ENCODE measurements at regions not wholly inside any gene's neighbourhood (a gene's known extent, or its start where the extent isn't known, plus 50 kb on each side); places are given as distances from the start of the nearest gene placed in this dataset.

DNA sequence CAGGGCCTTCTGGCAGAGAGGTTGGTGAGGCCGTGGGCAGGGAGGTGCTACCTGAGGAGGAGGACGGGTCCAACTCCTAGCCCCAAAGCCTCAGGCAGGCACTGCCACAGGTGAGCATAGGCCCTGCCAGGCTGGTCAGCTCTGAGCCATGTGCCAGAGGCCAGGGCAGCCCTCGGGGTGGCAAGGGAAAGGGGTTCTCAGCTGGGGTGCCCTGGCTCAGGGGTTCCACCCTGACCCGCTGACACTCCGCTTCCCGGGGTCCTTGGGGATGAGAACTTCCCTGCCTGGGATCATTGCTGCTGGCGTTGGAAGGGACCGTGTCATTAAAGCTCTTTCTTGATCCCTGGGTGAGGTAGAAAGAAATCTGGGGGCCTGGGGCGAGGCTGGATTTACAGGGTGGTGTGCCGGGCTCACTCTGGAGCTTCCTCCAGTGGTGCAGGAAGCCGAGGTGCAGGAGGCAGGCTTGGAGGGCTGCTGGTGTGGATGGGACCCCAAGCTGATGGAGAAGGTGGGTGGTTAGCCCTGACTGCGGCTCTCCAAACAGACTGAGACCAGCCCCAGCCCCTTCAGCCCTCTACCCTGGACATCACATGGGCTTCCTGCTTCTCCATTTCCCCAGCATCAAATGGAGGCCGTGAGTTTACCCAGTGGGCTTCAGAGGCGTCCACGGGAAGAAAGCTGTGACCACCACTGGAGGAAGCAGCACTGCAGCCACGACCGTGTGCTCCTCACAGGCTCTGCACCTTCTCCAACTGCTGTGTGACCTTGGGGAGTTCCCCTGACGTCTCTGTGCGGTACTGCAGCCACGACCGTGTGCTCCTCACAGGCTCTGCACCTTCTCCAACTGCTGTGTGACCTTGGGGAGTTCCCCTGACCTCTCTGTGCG is 295.2 kb downstream of the NDUFA10 start:
- in situ Hi-C loops (cut with MboI) (no loop called here), intact Hi-C loops (cut with micrococcal nuclease; ENCODE audit: unreplicated experiment) (no loop called here)
- SMC1A ChIA-PET (ENCODE audit: uncharacterized antibody, unreplicated experiment): no interaction called here
- no peak overlapping the region for H3K4me3 ChIP-seq
- no peak overlapping the region for H2AFZ ChIP-seq (ENCODE audit: control insufficient read depth, low read depth, low read length)
- H3K9ac ChIP-seq (ENCODE audit: control insufficient read depth, insufficient read depth, low read length): no peak overlapping the region
- no TSS peak for BruUV-seq (replicated peaks)
- H3K4me1 ChIP-seq (ENCODE audit: control insufficient read depth, insufficient read depth, low read length): no peaks in the 10 kb centered on the region
- no peaks in the 10 kb centered on the region for H4K20me1 ChIP-seq (ENCODE audit: control insufficient read depth, insufficient read depth)
- H3K27me3 ChIP-seq (replicated peaks in 1 of 2; ENCODE audit: control insufficient read depth in 2 of 2, insufficient read depth in 2 of 2, low read length in 1 of 2): no peaks in the 10 kb centered on the region
- FAIRE-seq: no peak
- H3K4me2 ChIP-seq (ENCODE audit: control insufficient read depth, insufficient read depth): no peak overlapping the region
- no peak for ATAC-seq
- POLR2A ChIA-PET: no interaction called here
- H3K79me2 ChIP-seq (ENCODE audit: control insufficient read depth, insufficient read depth, low read length): no peaks in the 10 kb centered on the region
- 14% methylated on average over 17 of the region's 22 CpGs for WGBS (ENCODE audit: insufficient coverage, insufficient replicate concordance, low lambda C conversion rate, missing lambda C conversion rate)
- DNase-seq (ENCODE audit: low read depth, low spot score): no peak
- no peaks in the 10 kb centered on the region for H3K36me3 ChIP-seq (ENCODE audit: control insufficient read depth in 2 of 2, insufficient read depth in 2 of 2, low read length in 1 of 2)
- CTCF ChIA-PET: no interaction called here
- H3K27ac ChIP-seq (ENCODE audit: control insufficient read depth, insufficient read depth): no peak overlapping the region
- RAD21 ChIA-PET (ENCODE audit: unreplicated experiment): no interaction called here
- H3K9me3 ChIP-seq (replicated peaks; ENCODE audit: control insufficient read depth, insufficient read depth, low read length): no peaks in the 10 kb centered on the region; the same call in 2 of the 3 replicates
- TF ChIP-seq ZNF622 (IDR thresholded peaks at IDR 0.05): no peak
- TF ChIP-seq, protein P1, sequence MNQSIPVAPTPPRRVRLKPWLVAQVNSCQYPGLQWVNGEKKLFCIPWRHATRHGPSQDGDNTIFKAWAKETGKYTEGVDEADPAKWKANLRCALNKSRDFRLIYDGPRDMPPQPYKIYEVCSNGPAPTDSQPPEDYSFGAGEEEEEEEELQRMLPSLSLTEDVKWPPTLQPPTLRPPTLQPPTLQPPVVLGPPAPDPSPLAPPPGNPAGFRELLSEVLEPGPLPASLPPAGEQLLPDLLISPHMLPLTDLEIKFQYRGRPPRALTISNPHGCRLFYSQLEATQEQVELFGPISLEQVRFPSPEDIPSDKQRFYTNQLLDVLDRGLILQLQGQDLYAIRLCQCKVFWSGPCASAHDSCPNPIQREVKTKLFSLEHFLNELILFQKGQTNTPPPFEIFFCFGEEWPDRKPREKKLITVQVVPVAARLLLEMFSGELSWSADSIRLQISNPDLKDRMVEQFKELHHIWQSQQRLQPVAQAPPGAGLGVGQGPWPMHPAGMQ (IDR thresholded peaks at IDR 0.05; ENCODE audit: borderline replicate concordance): no peak
- no peak for TF ChIP-seq CHD4 (IDR thresholded peaks at IDR 0.05)
- TF ChIP-seq, protein P2, sequence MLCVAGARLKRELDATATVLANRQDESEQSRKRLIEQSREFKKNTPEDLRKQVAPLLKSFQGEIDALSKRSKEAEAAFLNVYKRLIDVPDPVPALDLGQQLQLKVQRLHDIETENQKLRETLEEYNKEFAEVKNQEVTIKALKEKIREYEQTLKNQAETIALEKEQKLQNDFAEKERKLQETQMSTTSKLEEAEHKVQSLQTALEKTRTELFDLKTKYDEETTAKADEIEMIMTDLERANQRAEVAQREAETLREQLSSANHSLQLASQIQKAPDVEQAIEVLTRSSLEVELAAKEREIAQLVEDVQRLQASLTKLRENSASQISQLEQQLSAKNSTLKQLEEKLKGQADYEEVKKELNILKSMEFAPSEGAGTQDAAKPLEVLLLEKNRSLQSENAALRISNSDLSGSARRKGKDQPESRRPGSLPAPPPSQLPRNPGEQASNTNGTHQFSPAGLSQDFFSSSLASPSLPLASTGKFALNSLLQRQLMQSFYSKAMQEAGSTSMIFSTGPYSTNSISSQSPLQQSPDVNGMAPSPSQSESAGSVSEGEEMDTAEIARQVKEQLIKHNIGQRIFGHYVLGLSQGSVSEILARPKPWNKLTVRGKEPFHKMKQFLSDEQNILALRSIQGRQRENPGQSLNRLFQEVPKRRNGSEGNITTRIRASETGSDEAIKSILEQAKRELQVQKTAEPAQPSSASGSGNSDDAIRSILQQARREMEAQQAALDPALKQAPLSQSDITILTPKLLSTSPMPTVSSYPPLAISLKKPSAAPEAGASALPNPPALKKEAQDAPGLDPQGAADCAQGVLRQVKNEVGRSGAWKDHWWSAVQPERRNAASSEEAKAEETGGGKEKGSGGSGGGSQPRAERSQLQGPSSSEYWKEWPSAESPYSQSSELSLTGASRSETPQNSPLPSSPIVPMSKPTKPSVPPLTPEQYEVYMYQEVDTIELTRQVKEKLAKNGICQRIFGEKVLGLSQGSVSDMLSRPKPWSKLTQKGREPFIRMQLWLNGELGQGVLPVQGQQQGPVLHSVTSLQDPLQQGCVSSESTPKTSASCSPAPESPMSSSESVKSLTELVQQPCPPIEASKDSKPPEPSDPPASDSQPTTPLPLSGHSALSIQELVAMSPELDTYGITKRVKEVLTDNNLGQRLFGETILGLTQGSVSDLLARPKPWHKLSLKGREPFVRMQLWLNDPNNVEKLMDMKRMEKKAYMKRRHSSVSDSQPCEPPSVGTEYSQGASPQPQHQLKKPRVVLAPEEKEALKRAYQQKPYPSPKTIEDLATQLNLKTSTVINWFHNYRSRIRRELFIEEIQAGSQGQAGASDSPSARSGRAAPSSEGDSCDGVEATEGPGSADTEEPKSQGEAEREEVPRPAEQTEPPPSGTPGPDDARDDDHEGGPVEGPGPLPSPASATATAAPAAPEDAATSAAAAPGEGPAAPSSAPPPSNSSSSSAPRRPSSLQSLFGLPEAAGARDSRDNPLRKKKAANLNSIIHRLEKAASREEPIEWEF (IDR thresholded peaks at IDR 0.05; ENCODE audit: insufficient replicate concordance, low read depth, low read length): no peak
- TF ChIP-seq NR2C2 (IDR thresholded peaks at IDR 0.05; ENCODE audit: borderline replicate concordance, control insufficient read depth, insufficient read length, low read depth): no peak
- no peak for TF ChIP-seq NBN (IDR thresholded peaks at IDR 0.05)
- TF ChIP-seq, protein P3, sequence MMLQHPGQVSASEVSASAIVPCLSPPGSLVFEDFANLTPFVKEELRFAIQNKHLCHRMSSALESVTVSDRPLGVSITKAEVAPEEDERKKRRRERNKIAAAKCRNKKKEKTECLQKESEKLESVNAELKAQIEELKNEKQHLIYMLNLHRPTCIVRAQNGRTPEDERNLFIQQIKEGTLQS (IDR thresholded peaks at IDR 0.05; ENCODE audit: borderline replicate concordance, extremely low read depth, low read depth, low read length): no peak
- TF ChIP-seq TCF3 (IDR thresholded peaks at IDR 0.05; ENCODE audit: borderline replicate concordance, insufficient read depth, low read depth, low read length): no peak
- TF ChIP-seq, protein P4, sequence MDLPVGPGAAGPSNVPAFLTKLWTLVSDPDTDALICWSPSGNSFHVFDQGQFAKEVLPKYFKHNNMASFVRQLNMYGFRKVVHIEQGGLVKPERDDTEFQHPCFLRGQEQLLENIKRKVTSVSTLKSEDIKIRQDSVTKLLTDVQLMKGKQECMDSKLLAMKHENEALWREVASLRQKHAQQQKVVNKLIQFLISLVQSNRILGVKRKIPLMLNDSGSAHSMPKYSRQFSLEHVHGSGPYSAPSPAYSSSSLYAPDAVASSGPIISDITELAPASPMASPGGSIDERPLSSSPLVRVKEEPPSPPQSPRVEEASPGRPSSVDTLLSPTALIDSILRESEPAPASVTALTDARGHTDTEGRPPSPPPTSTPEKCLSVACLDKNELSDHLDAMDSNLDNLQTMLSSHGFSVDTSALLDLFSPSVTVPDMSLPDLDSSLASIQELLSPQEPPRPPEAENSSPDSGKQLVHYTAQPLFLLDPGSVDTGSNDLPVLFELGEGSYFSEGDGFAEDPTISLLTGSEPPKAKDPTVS (IDR thresholded peaks at IDR 0.05; ENCODE audit: low read depth, low read length): no peak
- TF ChIP-seq EED (IDR thresholded peaks at IDR 0.05; ENCODE audit: low read depth): no peak
- no peak for TF ChIP-seq JUNB (IDR thresholded peaks at IDR 0.05)

Data from GM12878 (cell line).